ENCODE measurements at regions not wholly inside any gene's neighbourhood (a gene's known extent, or its start where the extent isn't known, plus 50 kb on each side); places are given as distances from the start of the nearest gene placed in this dataset.

GRCh38 chr1:4932311-4933030, 278.1 kb downstream of the AJAP1 start:
- no peak for DNase-seq

- no peak for DNase-seq
Measured at GRCh38 chr1:4931486-4931885, 277.1 kb downstream of the AJAP1 start.

GRCh38 chr1:4928186-4928585, 273.8 kb downstream of the AJAP1 start:
- DNase-seq = no peak

GRCh38 chr1:4924356-4924755, 269.9 kb downstream of the AJAP1 start:
- no peak for DNase-seq

- no peak for DNase-seq
Measured at GRCh38 chr1:4916610-4917009, 262.2 kb downstream of the AJAP1 start.

- no peak for DNase-seq
Measured at GRCh38 chr1:4915154-4915553, 260.7 kb downstream of the AJAP1 start.

GRCh38 chr1:4908486-4908885, 254.1 kb downstream of the AJAP1 start:
- DNase-seq = no peak

- DNase-seq = no peak
Measured at GRCh38 chr1:4894566-4894965, 240.2 kb downstream of the AJAP1 start.

GRCh38 chr1:4880626-4881025, 226.2 kb downstream of the AJAP1 start:
- DNase-seq = no peak

GRCh38 chr1:4877426-4877825, 223.0 kb downstream of the AJAP1 start:
- DNase-seq = no peak

- DNase-seq = no peak
Measured at GRCh38 chr1:4871373-4871772, 217.0 kb downstream of the AJAP1 start.

GRCh38 chr1:4868521-4868920, 214.1 kb downstream of the AJAP1 start:
- no peak for DNase-seq

- no peak for DNase-seq
Measured at GRCh38 chr1:4856396-4856795, 202.0 kb downstream of the AJAP1 start.

GRCh38 chr1:4854367-4854766, 200.0 kb downstream of the AJAP1 start:
- DNase-seq = no peak

GRCh38 chr1:4853904-4854303, 199.5 kb downstream of the AJAP1 start:
- no peak for DNase-seq

- no peak for DNase-seq
Measured at GRCh38 chr1:4851385-4852065, 197.1 kb downstream of the AJAP1 start.

- no peak for DNase-seq
Measured at GRCh38 chr1:4848431-4848830, 194.0 kb downstream of the AJAP1 start.

- DNase-seq = no peak
Measured at GRCh38 chr1:4847711-4848110, 193.3 kb downstream of the AJAP1 start.
